HG03039 (cell line): ENCODE measurements at regions not wholly inside any gene's neighbourhood (a gene's known extent, or its start where the extent isn't known, plus 50 kb on each side); places are given as distances from the start of the nearest gene placed in this dataset.

Experiments used
- ATAC-seq: cut with Tn5 transposase; IDR thresholded peaks from one replicate; pipeline ENCODE4 v1.9.1; 2021; ENCODE audit warnings: mild to moderate bottlenecking, moderate library complexity; ENCODE audit not compliant: unreplicated experiment

GRCh38 chr13:99436686-99437416 lies 64.4 kb upstream of the TM9SF2 start:
- ATAC-seq: peak; percentile 42

GRCh38 chr13:99439048-99439447 lies 62.2 kb upstream of the TM9SF2 start:
- ATAC-seq: no peak

- no peak for ATAC-seq
These were observed 61.2 kb upstream of the TM9SF2 start for GRCh38 chr13:99439850-99440604.

- no peak for ATAC-seq
These were observed 58.9 kb upstream of the TM9SF2 start for GRCh38 chr13:99442273-99442895.

GRCh38 chr13:99446242-99446641 lies 55.0 kb upstream of the TM9SF2 start:
- ATAC-seq: no peak

GRCh38 chr13:99448546-99448945 lies 52.7 kb upstream of the TM9SF2 start:
- no peak for ATAC-seq

- ATAC-seq: no peak
These were observed 50.9 kb upstream of the TM9SF2 start for GRCh38 chr13:99450416-99450815.
